NCI-H146 treated with DMSO at 0.1 percent for 48 hours (cell line): ENCODE measurements at regions not wholly inside any gene's neighbourhood (a gene's known extent, or its start where the extent isn't known, plus 50 kb on each side); places are given as distances from the start of the nearest gene placed in this dataset.

Experiments used
- DNase-seq: peaks from one replicate; lab custom pipeline; 2025; ENCODE audit not compliant: unreplicated experiment; lab: John Stamatoyannopoulos, UW

- DNase-seq, result no peak
Observed at GRCh38 chr7:79593866-79594301, 140.4 kb upstream of the MAGI2 start.

- DNase-seq, result no peak
Observed at GRCh38 chr7:79590916-79591623, 137.6 kb upstream of the MAGI2 start.

- DNase-seq, result no peak
Observed at GRCh38 chr7:79590391-79590790, 136.9 kb upstream of the MAGI2 start.

- DNase-seq, result no peak
Observed at GRCh38 chr7:79570903-79571302, 117.4 kb upstream of the MAGI2 start.

- no peak for DNase-seq
Observed at GRCh38 chr7:79563821-79564522, 110.5 kb upstream of the MAGI2 start.

GRCh38 chr7:79555571-79555970 lies 102.1 kb upstream of the MAGI2 start:
- no peak for DNase-seq

GRCh38 chr7:79553811-79554555 lies 100.5 kb upstream of the MAGI2 start:
- no peak for DNase-seq

- DNase-seq, result no peak
Observed at GRCh38 chr7:79552463-79552862, 99.0 kb upstream of the MAGI2 start.

- DNase-seq, result no peak
Observed at GRCh38 chr7:79548727-79549126, 95.3 kb upstream of the MAGI2 start.

- DNase-seq, result no peak
Observed at GRCh38 chr7:79547132-79547531, 93.7 kb upstream of the MAGI2 start.

GRCh38 chr7:79540592-79540991 lies 87.1 kb upstream of the MAGI2 start:
- DNase-seq, result no peak

- DNase-seq, result no peak
Observed at GRCh38 chr7:79534128-79534527, 80.7 kb upstream of the MAGI2 start.

- DNase-seq, result no peak
Observed at GRCh38 chr7:79531905-79532664, 78.6 kb upstream of the MAGI2 start.

- no peak for DNase-seq
Observed at GRCh38 chr7:79531116-79531515, 77.6 kb upstream of the MAGI2 start.

GRCh38 chr7:79529881-79530235 lies 76.4 kb upstream of the MAGI2 start:
- DNase-seq, result no peak

GRCh38 chr7:79529214-79529880 lies 75.9 kb upstream of the MAGI2 start:
- DNase-seq, result no peak

- no peak for DNase-seq
Observed at GRCh38 chr7:79528421-79528820, 75.0 kb upstream of the MAGI2 start.

GRCh38 chr7:79524048-79524447 lies 70.6 kb upstream of the MAGI2 start:
- DNase-seq, result no peak

- DNase-seq, result no peak
Observed at GRCh38 chr7:79523436-79523835, 70.0 kb upstream of the MAGI2 start.

- DNase-seq, result no peak
Observed at GRCh38 chr7:79520543-79520942, 67.1 kb upstream of the MAGI2 start.

GRCh38 chr7:79515358-79515757 lies 61.9 kb upstream of the MAGI2 start:
- no peak for DNase-seq
